IPS DF 4.7 (cell line): ENCODE measurements at regions not wholly inside any gene's neighbourhood (a gene's known extent, or its start where the extent isn't known, plus 50 kb on each side); places are given as distances from the start of the nearest gene placed in this dataset.
"Not testable (repeated sequence)": the region's sequence is repeated elsewhere in the genome, so short reads cannot be mapped to it uniquely, and the experiment has no call there.

Experiments
- DNase-seq: peaks from one replicate; pipeline ENCODE4 v3.0.0-alpha.2; 2013; ENCODE audit warnings: low spot score; ENCODE audit errors: extremely low read depth

GRCh38 chr3:148457886-148458285, 239.8 kb upstream of the AGTR1 start:
- DNase-seq, result no peak

- no peak for DNase-seq
Observed at GRCh38 chr3:148459931-148460513, 237.7 kb upstream of the AGTR1 start.

- no peak for DNase-seq
Observed at GRCh38 chr3:148460686-148461085, 237.0 kb upstream of the AGTR1 start.

- no peak for DNase-seq
Observed at GRCh38 chr3:148464246-148464645, 233.5 kb upstream of the AGTR1 start.

GRCh38 chr3:148466143-148466542, 231.6 kb upstream of the AGTR1 start:
- DNase-seq, result no peak

GRCh38 chr3:148466980-148467740, 230.5 kb upstream of the AGTR1 start:
- no peak for DNase-seq

- DNase-seq, result no peak
Observed at GRCh38 chr3:148477375-148477774, 220.3 kb upstream of the AGTR1 start.

GRCh38 chr3:148493631-148494030, 204.1 kb upstream of the AGTR1 start:
- DNase-seq, result no peak

GRCh38 chr3:148494451-148494850, 203.3 kb upstream of the AGTR1 start:
- DNase-seq, result no peak

- DNase-seq, result no peak
Observed at GRCh38 chr3:148500881-148501280, 196.8 kb upstream of the AGTR1 start.

- no peak for DNase-seq
Observed at GRCh38 chr3:148510116-148510515, 187.6 kb upstream of the AGTR1 start.

- no peak for DNase-seq
Observed at GRCh38 chr3:148510561-148510960, 187.1 kb upstream of the AGTR1 start.

- DNase-seq, result no peak
Observed at GRCh38 chr3:148512648-148513047, 185.1 kb upstream of the AGTR1 start.

- DNase-seq, result no peak
Observed at GRCh38 chr3:148513096-148513543, 184.6 kb upstream of the AGTR1 start.

- DNase-seq, result no peak
Observed at GRCh38 chr3:148518520-148518919, 179.2 kb upstream of the AGTR1 start.

- DNase-seq, result not testable (repeated sequence)
Observed at GRCh38 chr3:148525621-148526020, 172.1 kb upstream of the AGTR1 start.

- no peak for DNase-seq
Observed at GRCh38 chr3:148528024-148528423, 169.7 kb upstream of the AGTR1 start.

GRCh38 chr3:148531836-148532235, 165.9 kb upstream of the AGTR1 start:
- no peak for DNase-seq

- DNase-seq, result no peak
Observed at GRCh38 chr3:148532326-148532725, 165.4 kb upstream of the AGTR1 start.

- no peak for DNase-seq
Observed at GRCh38 chr3:148532774-148533173, 164.9 kb upstream of the AGTR1 start.

- DNase-seq, result no peak
Observed at GRCh38 chr3:148534089-148534988, 163.4 kb upstream of the AGTR1 start.

- no peak for DNase-seq
Observed at GRCh38 chr3:148535001-148535400, 162.7 kb upstream of the AGTR1 start.
